Neuronal stem cell (in vitro differentiated cells): ENCODE measurements at regions not wholly inside any gene's neighbourhood (a gene's known extent, or its start where the extent isn't known, plus 50 kb on each side); places are given as distances from the start of the nearest gene placed in this dataset.
"Not testable (repeated sequence)": the region's sequence is repeated elsewhere in the genome, so short reads cannot be mapped to it uniquely, and the experiment has no call there.

Experiments used
- DNase-seq: peaks from one replicate; pipeline ENCODE4 v3.0.0-alpha.2; 2013; ENCODE audit warnings: low spot score
- H2AFZ ChIP-seq: one replicate; pipeline ENCODE4 v1.6.1; 2013; ENCODE audit warnings: mild to moderate bottlenecking, low read length, inconsistent platforms
- H2AK5ac ChIP-seq: 2 replicates; pipeline ENCODE4 v1.6.1; 2013; ENCODE audit warnings: low read depth, mild to moderate bottlenecking, inconsistent platforms, low read length, moderate library complexity, mixed read lengths
- H2BK120ac ChIP-seq: 2 replicates; pipeline ENCODE4 v1.6.1; 2013; ENCODE audit warnings: low read depth, mild to moderate bottlenecking, inconsistent platforms, low read length, moderate library complexity, mixed read lengths
- H2BK12ac ChIP-seq: one replicate; pipeline ENCODE4 v1.6.1; 2013; ENCODE audit warnings: low read length, inconsistent platforms
- H2BK15ac ChIP-seq: 2 replicates; pipeline ENCODE4 v1.6.1; 2013; ENCODE audit warnings: mild to moderate bottlenecking, low read length, inconsistent platforms, mixed read lengths
- H2BK5ac ChIP-seq: one replicate; pipeline ENCODE4 v1.6.1; 2013; ENCODE audit warnings: inconsistent platforms, mild to moderate bottlenecking, low read length, moderate library complexity
- H3K14ac ChIP-seq: one replicate; pipeline ENCODE4 v1.6.1; 2013; ENCODE audit warnings: low read length, inconsistent platforms
- H3K18ac ChIP-seq: 2 replicates; pipeline ENCODE4 v1.6.1; 2013; ENCODE audit warnings: low read length, inconsistent platforms
- H3K23ac ChIP-seq: 2 replicates; pipeline ENCODE4 v1.6.1; 2013; ENCODE audit warnings: low read depth, mild to moderate bottlenecking, mixed read lengths, low read length, inconsistent platforms; ENCODE audit not compliant: poor library complexity
- H3K27ac ChIP-seq: replicated peaks from 3 replicates; pipeline ENCODE4 v1.5.1; 2013; ENCODE audit warnings: low read length, inconsistent platforms
- H3K27me3 ChIP-seq, 3 experiments: 2 replicates each; pipeline ENCODE4 v1.6.1; 2013; ENCODE audit warnings: low read length in 3 of 3, mild to moderate bottlenecking in 2 of 3, inconsistent platforms in 1 of 3, low read depth in 1 of 3, mixed read lengths in 1 of 3, moderate library complexity in 1 of 3; ENCODE audit not compliant: control insufficient read depth in 3 of 3, insufficient read depth in 3 of 3
- H3K36me3 ChIP-seq, 2 donors: replicated peaks in 1 of 2; 2 replicates each; pipeline ENCODE4 v1.6.1; 2013; ENCODE audit warnings: low read length in 2 of 2; ENCODE audit not compliant: control insufficient read depth in 2 of 2, insufficient read depth in 2 of 2
- H3K4ac ChIP-seq: 2 replicates; pipeline ENCODE4 v1.6.1; 2013; ENCODE audit warnings: inconsistent platforms, mild to moderate bottlenecking, low read length, moderate library complexity
- H3K4me1 ChIP-seq, 2 donors: 1 replicate in 1 of 2; 2 replicates in 1 of 2; pipeline ENCODE4 v1.6.1; 2013; ENCODE audit warnings: low read length in 2 of 2, low read depth in 1 of 2; ENCODE audit not compliant: control insufficient read depth in 2 of 2, insufficient read depth in 1 of 2
- H3K4me2 ChIP-seq: one replicate; pipeline ENCODE4 v1.6.1; 2013; ENCODE audit warnings: mild to moderate bottlenecking, low read length, inconsistent platforms; ENCODE audit not compliant: insufficient read depth, poor library complexity, severe bottlenecking
- H3K4me3 ChIP-seq, 2 donors: 2 replicates each; pipeline ENCODE4 v1.5.1; 2013; ENCODE audit warnings: low read length in 2 of 2, mild to moderate bottlenecking in 2 of 2, inconsistent platforms in 1 of 2, moderate library complexity in 1 of 2
- H3K79me1 ChIP-seq: one replicate; pipeline ENCODE4 v1.6.1; 2013; ENCODE audit warnings: low read depth, mild to moderate bottlenecking, inconsistent platforms, low read length, moderate library complexity
- H3K9ac ChIP-seq: one replicate; pipeline ENCODE4 v1.6.1; 2013; ENCODE audit warnings: mild to moderate bottlenecking, low read depth, low read length, inconsistent platforms; ENCODE audit not compliant: poor library complexity
- H3K9me3 ChIP-seq, 2 donors: replicated peaks in 1 of 2; 2 replicates each; pipeline versions ENCODE3 to v1.6.1; 2013; ENCODE audit warnings: low read length in 2 of 2, mild to moderate bottlenecking in 2 of 2, inconsistent platforms in 1 of 2, low read depth in 1 of 2, mixed read lengths in 1 of 2, moderate library complexity in 1 of 2; ENCODE audit not compliant: control insufficient read depth in 2 of 2, insufficient read depth in 1 of 2
- H4K8ac ChIP-seq: one replicate; pipeline ENCODE4 v1.6.1; 2013; ENCODE audit warnings: low read depth, mild to moderate bottlenecking, inconsistent platforms, low read length, moderate library complexity
- H4K91ac ChIP-seq: one replicate; pipeline ENCODE4 v1.6.1; 2013; ENCODE audit warnings: low read length, low read depth, mild to moderate bottlenecking, inconsistent platforms; ENCODE audit not compliant: poor library complexity
- WGBS, 2 donors: extraction: QIAGEN DNeasy Blood & Tissue Kit; methylation state at CpG; one replicate each; pipeline ENCODE4 v1.1.7; 2013; ENCODE audit warnings: missing lambda C conversion rate in 2 of 2, mixed read lengths in 1 of 2; ENCODE audit not compliant: insufficient read length in 2 of 2, insufficient replicate concordance in 1 of 2; ENCODE audit errors: extremely low coverage in 2 of 2; 5-methylcytosine and 5-hydroxymethylcytosine counted together

DNA sequence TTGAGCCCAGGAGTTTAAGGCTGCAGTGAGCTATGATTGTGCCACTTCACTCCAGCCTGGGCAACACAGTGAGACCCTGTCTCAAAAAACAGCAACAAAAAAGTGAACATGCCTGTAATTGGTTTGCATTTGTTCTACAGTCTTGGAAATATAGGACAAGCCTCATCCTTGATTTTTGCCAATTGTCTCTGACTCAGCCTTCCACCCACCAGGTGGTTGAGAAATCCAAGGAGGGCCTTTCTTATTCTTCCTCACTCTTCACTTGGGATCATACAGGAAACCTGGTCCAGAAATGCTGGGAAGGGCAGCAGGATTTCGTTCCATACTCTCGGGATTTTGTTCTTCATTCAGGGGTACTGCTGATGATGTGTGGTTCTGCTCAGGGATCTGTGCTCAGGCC is 94.6 kb downstream of the CDC42EP3 start:
- H3K23ac ChIP-seq: no peak overlapping the region
- H4K91ac ChIP-seq: no peak overlapping the region
- no peaks in the 10 kb centered on the region for H3K4me1 ChIP-seq
- no peak overlapping the region for H3K9ac ChIP-seq
- H3K4me2 ChIP-seq: no peak overlapping the region
- no peak overlapping the region for H2BK15ac ChIP-seq
- no peaks in the 10 kb centered on the region for H3K36me3 ChIP-seq
- no peak overlapping the region for H2BK12ac ChIP-seq
- H2BK5ac ChIP-seq: no peak overlapping the region
- no peak overlapping the region for H2AK5ac ChIP-seq
- H3K4ac ChIP-seq: no peak overlapping the region
- no peaks in the 10 kb centered on the region for H3K79me1 ChIP-seq
- no peak overlapping the region for H2BK120ac ChIP-seq
- no peaks in the 10 kb centered on the region for H3K27me3 ChIP-seq
- H3K27ac ChIP-seq: no peak overlapping the region
- no peak overlapping the region for H3K18ac ChIP-seq
- H4K8ac ChIP-seq: no peak overlapping the region
- no peak overlapping the region for H2AFZ ChIP-seq
- H3K14ac ChIP-seq: no peak overlapping the region
- WGBS, 2 donors: no CpG with 5 or more reads among the region's 2 CpGs
- no peak for DNase-seq
- no peak overlapping the region for H3K4me3 ChIP-seq
- H3K9me3 ChIP-seq: peaks cover 0 to 5% of the 10 kb centered on the region in 2 donors

DNA sequence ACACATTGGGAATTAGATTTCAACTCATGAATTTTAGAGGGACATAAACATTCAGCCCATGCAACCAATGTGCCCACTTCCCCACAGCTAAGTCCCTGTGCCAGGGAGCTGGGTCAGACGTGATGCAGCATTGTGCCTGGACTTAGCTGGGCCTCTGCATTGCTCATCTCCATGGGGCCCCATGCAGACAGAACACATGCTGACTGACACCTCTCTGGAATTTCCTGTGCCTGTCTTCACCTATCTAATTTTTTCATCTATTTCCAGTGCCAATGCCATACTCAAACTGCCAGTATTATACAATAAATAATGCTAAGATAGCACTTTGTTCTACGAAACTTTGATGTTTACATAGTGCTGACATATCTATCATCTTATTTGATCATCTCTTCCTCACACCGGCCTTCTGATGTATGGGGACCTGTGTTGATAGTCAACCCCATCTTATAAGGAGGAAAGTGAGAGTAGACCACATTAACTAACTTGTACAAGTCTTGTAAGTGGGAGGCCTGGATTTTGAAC is 92.2 kb downstream of the CDC42EP3 start:
- no peak overlapping the region for H4K8ac ChIP-seq
- no peak overlapping the region for H3K4me3 ChIP-seq
- peaks cover 0 to 2% of the 10 kb centered on the region in 2 donors for H3K4me1 ChIP-seq
- H2BK12ac ChIP-seq: no peak overlapping the region
- H3K14ac ChIP-seq: no peak overlapping the region
- no peak overlapping the region for H2BK15ac ChIP-seq
- DNase-seq: no peak
- no peak overlapping the region for H2BK5ac ChIP-seq
- no peak overlapping the region for H3K9ac ChIP-seq
- no peak overlapping the region for H3K18ac ChIP-seq
- no peak overlapping the region for H3K23ac ChIP-seq
- H3K27me3 ChIP-seq: no peaks in the 10 kb centered on the region
- no peaks in the 10 kb centered on the region for H3K36me3 ChIP-seq
- H3K4me2 ChIP-seq: no peak overlapping the region
- H3K27ac ChIP-seq: no peak overlapping the region
- no peaks in the 10 kb centered on the region for H3K79me1 ChIP-seq
- H4K91ac ChIP-seq: no peak overlapping the region
- no peak overlapping the region for H2AFZ ChIP-seq
- WGBS, 2 donors: no CpG with 5 or more reads among the region's 3 CpGs
- H2AK5ac ChIP-seq: no peak overlapping the region
- H3K4ac ChIP-seq: no peak overlapping the region
- no peak overlapping the region for H2BK120ac ChIP-seq
- peaks cover 0 to 5% of the 10 kb centered on the region in 2 donors for H3K9me3 ChIP-seq

DNA sequence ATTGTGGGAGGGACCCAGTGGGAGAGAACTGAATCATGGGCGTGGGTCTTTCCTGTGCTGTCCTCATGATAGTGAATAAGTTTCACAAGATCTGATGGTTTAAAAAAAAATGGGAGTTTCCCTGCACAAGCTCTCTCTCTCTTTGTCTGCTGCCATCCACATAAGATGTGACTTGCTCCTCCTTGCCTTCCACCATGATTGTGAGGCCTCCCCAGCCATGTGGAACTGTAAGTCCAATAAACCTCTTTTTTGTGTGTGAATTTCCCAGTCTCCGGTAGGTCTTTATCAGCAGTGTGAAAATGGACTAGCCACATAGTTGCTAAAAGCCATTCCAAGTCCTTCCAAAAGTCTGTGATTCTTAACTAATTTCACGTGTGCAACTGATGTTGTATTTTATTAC is 91.5 kb downstream of the CDC42EP3 start:
- not testable (repeated sequence) for H3K18ac ChIP-seq, H3K27me3 ChIP-seq, H2AK5ac ChIP-seq, H3K27ac ChIP-seq, H2BK15ac ChIP-seq, H2BK12ac ChIP-seq, H3K4me1 ChIP-seq, H3K23ac ChIP-seq, H3K14ac ChIP-seq, H3K36me3 ChIP-seq, H2BK5ac ChIP-seq, H3K4me2 ChIP-seq, H3K9me3 ChIP-seq, H3K79me1 ChIP-seq, H4K91ac ChIP-seq, H3K4ac ChIP-seq, DNase-seq, H3K4me3 ChIP-seq, H4K8ac ChIP-seq, H2AFZ ChIP-seq, H3K9ac ChIP-seq, H2BK120ac ChIP-seq
- WGBS, 2 donors: no CpG with 5 or more reads among the region's 3 CpGs

DNA sequence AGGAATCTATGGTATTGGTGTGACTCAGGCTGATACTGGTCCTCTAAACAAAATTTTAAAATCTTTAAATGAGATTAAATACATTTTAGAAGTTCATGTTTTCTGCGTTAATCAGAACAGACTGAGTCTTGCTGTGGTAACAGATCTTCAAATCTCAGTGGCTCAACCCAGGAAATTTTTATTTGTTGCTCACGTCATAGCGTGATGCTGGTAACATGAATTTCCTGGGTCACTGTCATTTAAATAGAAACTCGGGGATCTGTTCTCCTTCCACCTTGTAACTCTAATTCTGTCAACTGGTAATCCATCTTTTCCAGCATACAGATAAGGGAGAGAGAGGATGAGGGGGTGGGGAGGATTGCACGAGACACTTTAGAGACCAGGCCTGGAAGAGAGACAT is 90.0 kb downstream of the CDC42EP3 start:
- H2BK5ac ChIP-seq: no peak overlapping the region
- no peak overlapping the region for H2AK5ac ChIP-seq
- H3K23ac ChIP-seq: no peak overlapping the region
- no peaks in the 10 kb centered on the region for H3K79me1 ChIP-seq
- no peak overlapping the region for H3K9ac ChIP-seq
- no peaks in the 10 kb centered on the region for H3K36me3 ChIP-seq
- no peak overlapping the region for H2AFZ ChIP-seq
- no peak overlapping the region for H3K4ac ChIP-seq
- no peak overlapping the region for H2BK12ac ChIP-seq
- H3K4me3 ChIP-seq: no peak overlapping the region
- H3K27me3 ChIP-seq: no peaks in the 10 kb centered on the region
- no CpG with 5 or more reads among the region's 5 CpGs for WGBS, 2 donors
- H3K4me2 ChIP-seq: no peak overlapping the region
- no peak overlapping the region for H3K18ac ChIP-seq
- H3K14ac ChIP-seq: no peak overlapping the region
- no peak overlapping the region for H4K91ac ChIP-seq
- no peak overlapping the region for H4K8ac ChIP-seq
- H2BK120ac ChIP-seq: no peak overlapping the region
- no peak for DNase-seq
- H2BK15ac ChIP-seq: no peak overlapping the region
- H3K4me1 ChIP-seq: peaks cover 0 to 7% of the 10 kb centered on the region in 2 donors
- peaks cover 0 to 5% of the 10 kb centered on the region in 2 donors for H3K9me3 ChIP-seq
- no peak overlapping the region for H3K27ac ChIP-seq
